CD14-positive monocyte (primary cell): ENCODE measurements at regions not wholly inside any gene's neighbourhood (a gene's known extent, or its start where the extent isn't known, plus 50 kb on each side); places are given as distances from the start of the nearest gene placed in this dataset.

ENCODE experiments used
- DNase-seq, 3 donors: peaks; one replicate each; pipeline ENCODE4 v3.0.0-alpha.2; 2011 to 2022
- H2AFZ ChIP-seq: 2 replicates; pipeline ENCODE4 v1.6.0; 2012; ENCODE audit warnings: mild to moderate bottlenecking, low read depth, low read length, inconsistent platforms; ENCODE audit not compliant: insufficient read depth, poor library complexity, severe bottlenecking
- H3K27ac ChIP-seq, 2 donors: 1 replicate in 1 of 2; 2 replicates in 1 of 2; pipeline ENCODE4 v1.5.1; 2012 to 2013; ENCODE audit warnings: low read length in 2 of 2, control low read depth in 1 of 2, inconsistent platforms in 1 of 2, low read depth in 1 of 2, mild to moderate bottlenecking in 1 of 2
- H3K27me3 ChIP-seq, 2 donors: one replicate each; pipeline versions ENCODE4 v1.6.0 to v1.6.1; 2011 to 2013; ENCODE audit warnings: low read length in 2 of 2; ENCODE audit not compliant: control insufficient read depth in 2 of 2, insufficient read depth in 2 of 2
- H3K36me3 ChIP-seq, 2 donors: replicated peaks in 1 of 2; 1 replicate in 1 of 2; 2 replicates in 1 of 2; pipeline versions ENCODE4 v1.5.1 to v1.6.1; 2012 to 2013; ENCODE audit warnings: low read length in 2 of 2, control low read depth in 1 of 2, inconsistent platforms in 1 of 2, mild to moderate bottlenecking in 1 of 2; ENCODE audit not compliant: insufficient read depth in 2 of 2, control insufficient read depth in 1 of 2
- H3K4me1 ChIP-seq, 2 donors: 1 replicate in 1 of 2; 2 replicates in 1 of 2; pipeline versions ENCODE4 v1.5.1 to v1.6.1; 2012 to 2013; ENCODE audit warnings: low read length in 2 of 2, control low read depth in 1 of 2, inconsistent platforms in 1 of 2, mild to moderate bottlenecking in 1 of 2, moderate library complexity in 1 of 2; ENCODE audit not compliant: insufficient read depth in 2 of 2, control insufficient read depth in 1 of 2
- H3K4me2 ChIP-seq: replicated peaks from 2 replicates; pipeline ENCODE3; 2012; ENCODE audit warnings: low read length, moderate library complexity, mild to moderate bottlenecking; ENCODE audit not compliant: poor library complexity, severe bottlenecking; ENCODE audit errors: extremely low read depth
- H3K4me3 ChIP-seq, 3 experiments: fragments of 200-600 bp in 1 of 3; sonication (generic) in 1 of 3; replicated peaks in 1 of 3; 1 replicate in 2 of 3; 2 replicates in 1 of 3; pipeline ENCODE4 v1.5.1; 2011 to 2013; ENCODE audit warnings: low read length in 3 of 3, mild to moderate bottlenecking in 3 of 3, control low read depth in 2 of 3, low read depth in 2 of 3, inconsistent platforms in 1 of 3, moderate library complexity in 1 of 3
- H3K79me2 ChIP-seq: 2 replicates; pipeline ENCODE4 v1.6.0; 2012; ENCODE audit warnings: mild to moderate bottlenecking, control low read depth, inconsistent platforms, low read length, moderate library complexity; ENCODE audit not compliant: insufficient read depth
- H3K9ac ChIP-seq: 2 replicates; pipeline ENCODE4 v1.6.0; 2017; ENCODE audit warnings: low read length, mild to moderate bottlenecking; ENCODE audit not compliant: insufficient read depth, poor library complexity, severe bottlenecking
- H3K9me3 ChIP-seq, 2 donors: replicated peaks in 1 of 2; 1 replicate in 1 of 2; 2 replicates in 1 of 2; pipeline versions ENCODE4 v1.5.1 to v1.6.1; 2012 to 2013; ENCODE audit warnings: low read length in 2 of 2, control low read depth in 1 of 2; ENCODE audit not compliant: control insufficient read depth in 1 of 2, insufficient read depth in 1 of 2
- H4K20me1 ChIP-seq: 2 replicates; pipeline ENCODE4 v1.6.0; 2012; ENCODE audit warnings: mild to moderate bottlenecking, low read length, control low read depth, moderate library complexity; ENCODE audit not compliant: insufficient read depth
- H3K27ac Mint-ChIP-seq, 7 donors: one replicate each; pipeline ENCODE4 v1.8.0; 2020; ENCODE audit warnings: mild to moderate bottlenecking in 7 of 7, mixed read lengths in 7 of 7, moderate library complexity in 6 of 7, inconsistent platforms in 2 of 7
- H3K27me3 Mint-ChIP-seq, 3 donors: one replicate each; pipeline ENCODE4 v1.8.0; 2021 to 2022; ENCODE audit warnings: low read depth in 3 of 3, mild to moderate bottlenecking in 3 of 3, mixed read lengths in 3 of 3, moderate library complexity in 3 of 3, inconsistent platforms in 1 of 3
- H3K36me3 Mint-ChIP-seq, 2 donors: one replicate each; pipeline ENCODE4 v1.8.0; 2020; ENCODE audit warnings: mixed read lengths in 2 of 2, inconsistent platforms in 1 of 2, mild to moderate bottlenecking in 1 of 2
- H3K4me1 Mint-ChIP-seq: one replicate; pipeline ENCODE4 v1.8.0; 2020; ENCODE audit warnings: mild to moderate bottlenecking, mixed read lengths
- H3K4me3 Mint-ChIP-seq, 2 donors: one replicate each; pipeline ENCODE4 v1.8.0; 2020; ENCODE audit warnings: mild to moderate bottlenecking in 2 of 2, mixed read lengths in 2 of 2, moderate library complexity in 1 of 2
- H3K9me3 Mint-ChIP-seq, 7 donors: one replicate each; pipeline ENCODE4 v1.8.0; 2020 to 2022; ENCODE audit warnings: mixed read lengths in 7 of 7, mild to moderate bottlenecking in 6 of 7, moderate library complexity in 6 of 7, inconsistent platforms in 2 of 7
- CTCF ChIP-seq: fragments of 200-600 bp; IDR thresholded peaks from one replicate; pipeline ENCODE4 v1.8.0; 2022; ENCODE audit warnings: antibody characterized with exemption, mild to moderate bottlenecking
- WGBS: methylation state at CpG from one replicate; pipeline ENCODE4 v1.1.5; 2013; ENCODE audit warnings: missing lambda C conversion rate; ENCODE audit not compliant: insufficient coverage; 5-methylcytosine and 5-hydroxymethylcytosine counted together
- intact Hi-C, 2 donors: fragments of 100-400 bp; cut with micrococcal nuclease; formaldehyde crosslinking; loops; one replicate each; pipeline versions ENCODE4 v1.15.0 to v1.15.1; 2023

- Histone ChIP-seq H3K27ac (no peak overlapping the region), H3K79me2 (no peaks in the 10 kb centered on the region), H3K9ac (no peak overlapping the region), H3K27me3 (no peaks in the 10 kb centered on the region), H3K36me3 (no peaks in the 10 kb centered on the region), H3K4me3 (no peak overlapping the region), H3K9me3 (peaks cover 18 to 23% of the 10 kb centered on the region in 2 donors), H2AFZ (no peak overlapping the region), H4K20me1 (no peaks in the 10 kb centered on the region), H3K4me1 (no peaks in the 10 kb centered on the region), H3K4me2 (no peak overlapping the region)
- WGBS: no CpG with 5 or more reads among the region's 1 CpG
- no peak for TF ChIP-seq CTCF
- Mint-ChIP-seq H3K4me3 (no peak overlapping the region), H3K36me3 (no peaks in the 10 kb centered on the region), H3K27ac (no peak overlapping the region), H3K4me1 (no peaks in the 10 kb centered on the region), H3K9me3 (peaks cover 2 to 27% (median 10%) of the 10 kb centered on the region in 7 donors), H3K27me3 (no peaks in the 10 kb centered on the region)
- DNase-seq: no peak
- intact Hi-C loops: no loop called here
Observed at GRCh38 chr12:78584695-78585094, 279.9 kb upstream of the SYT1 start.

DNA sequence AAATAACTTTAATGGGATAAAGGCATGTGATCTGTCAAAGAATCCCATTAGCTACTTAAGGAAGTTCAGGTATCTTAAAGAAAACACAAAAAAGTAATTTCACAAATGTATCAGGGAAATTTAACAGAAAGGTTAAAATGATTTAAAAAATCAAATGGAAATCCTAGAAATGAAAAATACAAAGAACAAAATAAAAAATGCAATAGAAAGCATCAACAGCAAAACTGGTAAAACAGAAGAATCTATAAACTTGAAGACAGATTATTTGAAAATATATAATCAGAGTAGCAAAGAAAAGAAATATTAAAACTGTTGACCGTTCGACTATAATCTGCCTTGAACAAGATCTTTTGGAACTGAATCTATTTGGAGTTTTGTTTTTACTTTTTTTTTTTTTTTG lies 279.4 kb upstream of the SYT1 start:
- H2AFZ ChIP-seq: no peak overlapping the region
- intact Hi-C loops: no loop called here
- no peak overlapping the region for H3K9ac ChIP-seq
- Mint-ChIP-seq H3K27me3 (no peaks in the 10 kb centered on the region), H3K36me3 (no peaks in the 10 kb centered on the region), H3K4me3 (no peak overlapping the region), H3K9me3 (peaks cover 2 to 27% (median 10%) of the 10 kb centered on the region in 7 donors), H3K4me1 (no peaks in the 10 kb centered on the region), H3K27ac (no peak overlapping the region)
- DNase-seq: no peak
- H3K9me3 ChIP-seq: peaks cover 18 to 23% of the 10 kb centered on the region in 2 donors
- no CpG with 5 or more reads among the region's 2 CpGs for WGBS
- H3K4me1 ChIP-seq: no peaks in the 10 kb centered on the region
- H3K4me3 ChIP-seq: no peak overlapping the region
- no peaks in the 10 kb centered on the region for H3K36me3 ChIP-seq
- H3K27ac ChIP-seq: no peak overlapping the region
- no peak overlapping the region for H3K4me2 ChIP-seq
- no peaks in the 10 kb centered on the region for H3K27me3 ChIP-seq
- no peak for TF ChIP-seq CTCF
- H4K20me1 ChIP-seq: no peaks in the 10 kb centered on the region
- H3K79me2 ChIP-seq: no peaks in the 10 kb centered on the region
